ENCODE measurements at regions not wholly inside any gene's neighbourhood (a gene's known extent, or its start where the extent isn't known, plus 50 kb on each side); places are given as distances from the start of the nearest gene placed in this dataset.

GRCh38 chr17:73767696-73768095 lies 123.5 kb upstream of the SDK2 start:
- H3K4me3 ChIP-seq, result no peak overlapping the region
- H3K9me3 ChIP-seq, result no peaks in the 10 kb centered on the region
- H3K27me3 ChIP-seq (ENCODE audit: low read depth), result no peaks in the 10 kb centered on the region
- no peak overlapping the region for H3K27ac ChIP-seq
- TF ChIP-seq, protein P1, sequence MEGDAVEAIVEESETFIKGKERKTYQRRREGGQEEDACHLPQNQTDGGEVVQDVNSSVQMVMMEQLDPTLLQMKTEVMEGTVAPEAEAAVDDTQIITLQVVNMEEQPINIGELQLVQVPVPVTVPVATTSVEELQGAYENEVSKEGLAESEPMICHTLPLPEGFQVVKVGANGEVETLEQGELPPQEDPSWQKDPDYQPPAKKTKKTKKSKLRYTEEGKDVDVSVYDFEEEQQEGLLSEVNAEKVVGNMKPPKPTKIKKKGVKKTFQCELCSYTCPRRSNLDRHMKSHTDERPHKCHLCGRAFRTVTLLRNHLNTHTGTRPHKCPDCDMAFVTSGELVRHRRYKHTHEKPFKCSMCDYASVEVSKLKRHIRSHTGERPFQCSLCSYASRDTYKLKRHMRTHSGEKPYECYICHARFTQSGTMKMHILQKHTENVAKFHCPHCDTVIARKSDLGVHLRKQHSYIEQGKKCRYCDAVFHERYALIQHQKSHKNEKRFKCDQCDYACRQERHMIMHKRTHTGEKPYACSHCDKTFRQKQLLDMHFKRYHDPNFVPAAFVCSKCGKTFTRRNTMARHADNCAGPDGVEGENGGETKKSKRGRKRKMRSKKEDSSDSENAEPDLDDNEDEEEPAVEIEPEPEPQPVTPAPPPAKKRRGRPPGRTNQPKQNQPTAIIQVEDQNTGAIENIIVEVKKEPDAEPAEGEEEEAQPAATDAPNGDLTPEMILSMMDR (IDR thresholded peaks at IDR 0.05), result no peak
- peaks cover 27% of the 10 kb centered on the region for H3K4me1 ChIP-seq
- intact Hi-C loops (cut with DNase I), result no loop called here
- no peak for DNase-seq
- no peak for ATAC-seq
- H3K36me3 ChIP-seq, result no peaks in the 10 kb centered on the region

GRCh38 chr17:73768691-73769090 lies 124.4 kb upstream of the SDK2 start:
- Histone ChIP-seq H3K36me3 (no peaks in the 10 kb centered on the region), H3K9me3 (no peaks in the 10 kb centered on the region), H3K4me1 (peaks cover 27% of the 10 kb centered on the region), H3K27ac (no peak overlapping the region), H3K4me3 (no peak overlapping the region), H3K27me3 (ENCODE audit: low read depth) (no peaks in the 10 kb centered on the region)
- DNase-seq (peak; percentile 16), ATAC-seq (no peak)
- TF ChIP-seq, protein P1 (IDR thresholded peaks at IDR 0.05), result no peak
- intact Hi-C loops (cut with DNase I), result no loop called here

- H3K9me3 ChIP-seq, result no peaks in the 10 kb centered on the region
- peaks cover 27% of the 10 kb centered on the region for H3K4me1 ChIP-seq
- intact Hi-C loops (cut with DNase I), result no loop called here
- TF ChIP-seq, protein P1 (IDR thresholded peaks at IDR 0.05), result no peak
- no peak overlapping the region for H3K27ac ChIP-seq
- no peaks in the 10 kb centered on the region for H3K27me3 ChIP-seq (ENCODE audit: low read depth)
- ATAC-seq, result no peak
- H3K4me3 ChIP-seq, result no peak overlapping the region
- H3K36me3 ChIP-seq, result no peaks in the 10 kb centered on the region
- DNase-seq, result no peak
Measured at GRCh38 chr17:73769479-73769878, 125.2 kb upstream of the SDK2 start.

DNA sequence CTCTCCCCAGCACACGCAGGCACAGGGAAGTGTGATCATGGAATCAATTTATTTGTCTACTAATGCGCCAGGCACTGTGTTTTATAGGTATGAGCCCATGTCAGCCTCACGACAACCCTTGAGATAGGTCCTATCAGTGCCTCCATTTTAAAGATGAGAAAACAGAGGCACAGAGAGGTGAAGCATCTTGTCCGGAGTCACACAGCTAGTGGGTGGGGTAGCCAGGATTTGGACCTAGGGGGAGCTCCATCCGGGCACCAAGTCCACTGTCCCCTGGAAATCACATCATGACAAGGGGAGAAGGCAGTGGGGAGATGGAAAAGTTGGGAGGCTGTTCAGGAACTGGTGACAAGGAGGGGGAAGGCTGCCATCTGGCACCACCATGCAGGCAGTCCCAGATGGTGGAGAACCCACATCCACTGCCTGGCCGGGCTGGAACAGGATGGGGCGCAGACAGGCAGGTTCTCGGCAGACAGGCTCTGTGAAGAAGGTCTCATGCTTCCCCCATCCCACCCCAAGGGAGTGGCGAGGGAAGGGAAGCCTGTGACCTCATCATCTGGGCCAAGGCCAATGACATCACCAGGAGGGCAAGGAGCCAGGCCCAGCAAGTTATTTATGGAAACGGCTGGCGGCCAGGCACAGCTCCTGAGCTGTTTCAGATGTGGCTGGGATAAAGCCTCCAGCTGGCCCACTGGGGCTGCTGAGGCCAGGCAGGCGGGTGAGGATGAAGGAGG lies 126.0 kb upstream of the SDK2 start:
- Histone ChIP-seq H3K4me1 (peaks cover 27% of the 10 kb centered on the region), H3K27ac (no peak overlapping the region), H3K36me3 (no peaks in the 10 kb centered on the region), H3K4me3 (no peak overlapping the region), H3K27me3 (ENCODE audit: low read depth) (no peaks in the 10 kb centered on the region), H3K9me3 (no peaks in the 10 kb centered on the region)
- DNase-seq (peak; percentile 58), ATAC-seq (peak; percentile 73 to 80)
- intact Hi-C loops (cut with DNase I), result no loop called here
- TF ChIP-seq, protein P1 (IDR thresholded peaks at IDR 0.05), result no peak

DNA sequence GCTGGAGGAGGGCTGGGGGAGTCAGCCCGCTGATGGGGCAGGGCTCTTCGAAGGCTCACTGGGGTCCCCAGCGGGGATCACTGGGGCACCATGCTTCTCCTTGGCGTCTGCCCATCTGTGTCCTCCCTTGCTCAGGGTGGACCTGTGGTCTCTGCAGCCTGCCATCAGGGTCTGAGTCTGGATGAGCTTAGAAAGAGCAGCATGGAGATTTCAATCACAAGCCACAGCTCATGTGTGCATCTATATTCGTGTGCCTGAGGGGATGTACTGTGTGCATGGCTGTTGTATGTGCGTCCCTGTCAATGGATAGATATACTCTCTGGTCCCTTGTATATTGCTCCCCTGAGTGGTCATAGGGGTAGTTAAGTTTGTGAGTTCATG lies 126.6 kb upstream of the SDK2 start:
- Histone ChIP-seq H3K27me3 (ENCODE audit: low read depth) (no peaks in the 10 kb centered on the region), H3K4me1 (peaks cover 27% of the 10 kb centered on the region), H3K27ac (no peak overlapping the region), H3K9me3 (no peaks in the 10 kb centered on the region), H3K4me3 (no peak overlapping the region), H3K36me3 (no peaks in the 10 kb centered on the region)
- TF ChIP-seq, protein P1 (IDR thresholded peaks at IDR 0.05), result no peak
- no peak for DNase-seq
- no peak for ATAC-seq
- intact Hi-C loops (cut with DNase I), result no loop called here
